ENCODE measurements at regions not wholly inside any gene's neighbourhood (a gene's known extent, or its start where the extent isn't known, plus 50 kb on each side); places are given as distances from the start of the nearest gene placed in this dataset.
A peak's percentile ranks its signal among the peaks of the same experiment; 100 is the strongest.

- Histone ChIP-seq H3K4me3 (no peak overlapping the region), H3K9me3 (no peaks in the 10 kb centered on the region), H3K27me3 (ENCODE audit: low read depth) (no peaks in the 10 kb centered on the region), H3K4me1 (no peaks in the 10 kb centered on the region), H3K36me3 (no peaks in the 10 kb centered on the region), H3K27ac (no peak overlapping the region)
- TF ChIP-seq CTCF (IDR thresholded peaks at IDR 0.05), result no peak
- intact Hi-C loops (cut with DNase I), result no loop called here
- ATAC-seq (no peak), DNase-seq (no peak)
Observed at GRCh38 chrX:3550871-3551270, 162.6 kb downstream of the PRKX start.

- no peak for ATAC-seq
- intact Hi-C loops (cut with DNase I), result no loop called here
Observed at GRCh38 chrX:3550160-3550751, 163.2 kb downstream of the PRKX start.

GRCh38 chrX:3549411-3549911, 164.0 kb downstream of the PRKX start:
- Histone ChIP-seq H3K27ac (no peak overlapping the region), H3K27me3 (ENCODE audit: low read depth) (no peaks in the 10 kb centered on the region), H3K36me3 (no peaks in the 10 kb centered on the region), H3K4me3 (peak overlapping the region; percentile 14), H3K4me1 (no peaks in the 10 kb centered on the region), H3K9me3 (no peaks in the 10 kb centered on the region)
- ATAC-seq (peak in 1 of 2 donors; percentile 36), DNase-seq (no peak)
- intact Hi-C loops (cut with DNase I), result no loop called here
- no peak for TF ChIP-seq CTCF (IDR thresholded peaks at IDR 0.05)

More at GRCh38 chrX:3550160-3550751, 163.2 kb downstream of the PRKX start:
- DNase-seq, result no peak
- no peaks in the 10 kb centered on the region for H3K27me3 ChIP-seq (ENCODE audit: low read depth)
- TF ChIP-seq CTCF (IDR thresholded peaks at IDR 0.05), result no peak
- H3K4me3 ChIP-seq, result no peak overlapping the region
- no peaks in the 10 kb centered on the region for H3K36me3 ChIP-seq
- H3K4me1 ChIP-seq, result no peaks in the 10 kb centered on the region
- no peaks in the 10 kb centered on the region for H3K9me3 ChIP-seq
- no peak overlapping the region for H3K27ac ChIP-seq

- no peaks in the 10 kb centered on the region for H3K36me3 ChIP-seq
- no peaks in the 10 kb centered on the region for H3K27me3 ChIP-seq (ENCODE audit: low read depth)
- H3K4me3 ChIP-seq, result peak overlapping the region; percentile 14
- H3K4me1 ChIP-seq, result no peaks in the 10 kb centered on the region
- intact Hi-C loops (cut with DNase I), result no loop called here
- peak; percentile 33 for TF ChIP-seq CTCF (IDR thresholded peaks at IDR 0.05)
- no peaks in the 10 kb centered on the region for H3K9me3 ChIP-seq
- H3K27ac ChIP-seq, result no peak overlapping the region
- ATAC-seq (peak in 1 of 2 donors; percentile 50), DNase-seq (no peak)
Observed at GRCh38 chrX:3548765-3549391, 164.6 kb downstream of the PRKX start.

GRCh38 chrX:3545901-3546300, 167.5 kb downstream of the PRKX start:
- intact Hi-C loops (cut with DNase I), result no loop called here
- ATAC-seq (no peak), DNase-seq (no peak)
- TF ChIP-seq CTCF (IDR thresholded peaks at IDR 0.05), result no peak
- H3K9me3 ChIP-seq, result no peaks in the 10 kb centered on the region
- no peak overlapping the region for H3K4me3 ChIP-seq
- no peaks in the 10 kb centered on the region for H3K36me3 ChIP-seq
- no peak overlapping the region for H3K27ac ChIP-seq
- H3K27me3 ChIP-seq (ENCODE audit: low read depth), result no peaks in the 10 kb centered on the region
- no peaks in the 10 kb centered on the region for H3K4me1 ChIP-seq

Data from lower lobe of right lung (tissue), 2 donors.